ENCODE measurements at regions not wholly inside any gene's neighbourhood (a gene's known extent, or its start where the extent isn't known, plus 50 kb on each side); places are given as distances from the start of the nearest gene placed in this dataset.

- Histone ChIP-seq H4K8ac (ENCODE audit: low read depth in 2 of 2, low read length in 2 of 2) (no peak overlapping the region), H3K27ac (ENCODE audit: insufficient read depth, low read length) (no peak overlapping the region), H3K9ac (ENCODE audit: low read depth, low read length) (no peak overlapping the region), H3K4ac (ENCODE audit: low read depth, low read length) (no peak overlapping the region), H2AK5ac (ENCODE audit: low read depth, low read length) (no peak overlapping the region), H3K79me1 (ENCODE audit: low read depth in 1 of 2, low read length in 2 of 2) (no peaks in the 10 kb centered on the region), H3K18ac (ENCODE audit: low read depth, low read length) (peak overlapping the region; percentile 65), H3K27me3 (ENCODE audit: control insufficient read depth, insufficient read depth, low read length) (no peaks in the 10 kb centered on the region), H3K9me1 (ENCODE audit: insufficient read depth, low read length) (no peaks in the 10 kb centered on the region), H2BK120ac (ENCODE audit: low read depth, low read length) (no peak overlapping the region), H3K56ac (ENCODE audit: extremely low read depth, insufficient read depth, low read length) (no peak overlapping the region), H2BK5ac (ENCODE audit: low read depth, low read length, poor library complexity, severe bottlenecking) (no peak overlapping the region), H3K4me1 (ENCODE audit: control insufficient read depth, insufficient read depth, low read length) (no peaks in the 10 kb centered on the region), H3K4me2 (ENCODE audit: low read depth, low read length) (no peak overlapping the region), H2AK9ac (replicated peaks; ENCODE audit: low read depth, low read length, poor library complexity) (no peak overlapping the region), H4K20me1 (ENCODE audit: insufficient read depth, low read length) (no peaks in the 10 kb centered on the region), H3K9me3 (ENCODE audit: control insufficient read depth, insufficient read depth, low read length) (no peaks in the 10 kb centered on the region), H3K23ac (ENCODE audit: low read depth, low read length) (no peak overlapping the region), H2AFZ (replicated peaks; ENCODE audit: low read length, poor library complexity) (peak overlapping the region; percentile 73), H3K14ac (replicated peaks; ENCODE audit: low read depth, low read length) (peak overlapping the region; percentile 29; the same call in 1 of the 2 replicates), H4K5ac (ENCODE audit: low read depth, low read length) (no peak overlapping the region; the same call in 1 of the 2 replicates), H3K36me3 (ENCODE audit: control insufficient read depth, insufficient read depth, low read length) (no peaks in the 10 kb centered on the region), H3K4me3 (ENCODE audit: insufficient read depth, low read depth, low read length) (no peak overlapping the region), H2BK20ac (ENCODE audit: low read depth, low read length) (no peak overlapping the region), H2BK15ac (ENCODE audit: low read depth, low read length) (no peak overlapping the region; the same call in 2 of the 3 replicates), H4K91ac (ENCODE audit: insufficient read depth, low read depth, low read length) (no peak overlapping the region; the same call in 1 of the 2 replicates)
- ChIA-PET CTCF (no interaction called here), POLR2A (ENCODE audit: unreplicated experiment) (interaction anchor here (0.6 kb wide), 1 partner anchor 1869 kb away, joined by 18 read pairs; no protein-coding TSS in a partner anchor)
- TF ChIP-seq CEBPB (IDR thresholded peaks at IDR 0.05; ENCODE audit: low read depth, low read length) (no peak), POLR2A (IDR thresholded peaks at IDR 0.05; ENCODE audit: low read depth, low read length) (no peak), BHLHE40 (IDR thresholded peaks at IDR 0.05; ENCODE audit: low read depth, low read length) (no peak), USF2 (IDR thresholded peaks at IDR 0.05; ENCODE audit: low read depth, low read length) (no peak), MAZ (IDR thresholded peaks at IDR 0.05; ENCODE audit: borderline replicate concordance, low read depth, low read length) (no peak), CTCF (conservative IDR thresholded peaks at IDR 0.05; ENCODE audit: low read depth, low read length) (no peak), ELK1 (IDR thresholded peaks at IDR 0.05; ENCODE audit: borderline replicate concordance, low read depth, low read length) (no peak), RFX5 (IDR thresholded peaks at IDR 0.05; ENCODE audit: low read depth, low read length) (no peak), FOS (IDR thresholded peaks at IDR 0.05; ENCODE audit: low read depth, low read length) (no peak), RAD21 (IDR thresholded peaks at IDR 0.05; ENCODE audit: low read length) (no peak), SMC3 (IDR thresholded peaks at IDR 0.05; ENCODE audit: low read depth, low read length) (no peak), RCOR1 (IDR thresholded peaks at IDR 0.05; ENCODE audit: insufficient replicate concordance, low read length) (no peak), NFE2L2 (IDR thresholded peaks at IDR 0.05; ENCODE audit: low read depth, low read length) (no peak), MXI1 (IDR thresholded peaks at IDR 0.05; ENCODE audit: borderline replicate concordance, low read depth, low read length) (no peak), CHD1 (IDR thresholded peaks at IDR 0.05; ENCODE audit: low read depth, low read length) (no peak), MAFK (IDR thresholded peaks at IDR 0.05; ENCODE audit: low read depth, low read length) (no peak)
- dilution Hi-C loops (cut with HindIII; ENCODE audit: low sequenced_read_pairs, unreplicated experiment), result no loop called here
- in situ Hi-C loops (cut with MboI; ENCODE audit: low sequenced_read_pairs), result no loop called here
- 86% methylated on average over 1 of the region's 6 CpGs; no CpG with 5 or more reads in 1 of the 2 experiments for WGBS, 2 experiments (ENCODE audit: extremely low coverage in 2 of 2, insufficient read length in 1 of 2)
- no peak for ATAC-seq (ENCODE audit: low read depth)
- intact Hi-C loops (cut with micrococcal nuclease), result no loop called here
- no TSS peak for BruUV-seq (replicated peaks)
- DNase-seq, result no peak
Measured at GRCh38 chr1:214934045-214934444, 148.5 kb upstream of the KCNK2 start.

Measured in IMR-90 (cell line).